Thoracic aorta (tissue), 2 donors: ENCODE measurements at regions not wholly inside any gene's neighbourhood (a gene's known extent, or its start where the extent isn't known, plus 50 kb on each side); places are given as distances from the start of the nearest gene placed in this dataset.

Experiments
- ATAC-seq: fragments of 150-250 bp; one replicate; pipeline ENCODE4 v1.8.0; 2017; ENCODE audit warnings: low read depth; ENCODE audit not compliant: insufficient number of reproducible peaks, low FRiP score
- DNase-seq: peaks from one replicate; pipeline ENCODE4 v3.0.0-alpha.2; 2020; ENCODE audit warnings: low spot score
- H3K27ac ChIP-seq, 2 donors: fragments of 200-600 bp; sonication (generic); 1 replicate in 1 of 2; 2 replicates in 1 of 2; pipeline ENCODE4 v1.5.1; 2016; ENCODE audit warnings: mild to moderate bottlenecking in 2 of 2, moderate library complexity in 2 of 2
- H3K27me3 ChIP-seq: fragments of 200-600 bp; sonication (generic); replicated peaks from 2 replicates; pipeline ENCODE4 v1.6.0; 2016; ENCODE audit warnings: mild to moderate bottlenecking; ENCODE audit not compliant: insufficient read depth
- H3K36me3 ChIP-seq: fragments of 200-600 bp; sonication (generic); one replicate; pipeline ENCODE4 v1.5.1; 2016
- H3K4me1 ChIP-seq, 2 donors: fragments of 200-600 bp; sonication (generic); 1 replicate in 1 of 2; 2 replicates in 1 of 2; pipeline versions ENCODE4 v1.5.1 to v1.6.0; 2016; ENCODE audit warnings: low read depth in 2 of 2, mild to moderate bottlenecking in 1 of 2; ENCODE audit not compliant: control insufficient read depth in 1 of 2
- H3K4me3 ChIP-seq: fragments of 200-600 bp; sonication (generic); 2 replicates; pipeline ENCODE4 v1.5.1; 2016; ENCODE audit warnings: mild to moderate bottlenecking
- H3K9me3 ChIP-seq: fragments of 200-600 bp; sonication (generic); 2 replicates; pipeline ENCODE4 v1.5.1; 2016
- CTCF ChIP-seq: fragments of 200-600 bp; sonication (generic); IDR thresholded peaks from one replicate; pipeline ENCODE4 v1.5.1; 2019; ENCODE audit warnings: antibody characterized with exemption

GRCh38 chr12:45585522-45586230 lies 143.8 kb upstream of the ARID2 start:
- no peak for TF ChIP-seq CTCF
- Histone ChIP-seq H3K4me1 (no peaks in the 10 kb centered on the region), H3K9me3 (no peaks in the 10 kb centered on the region), H3K27ac (no peak overlapping the region), H3K27me3 (no peaks in the 10 kb centered on the region), H3K4me3 (no peak overlapping the region), H3K36me3 (no peaks in the 10 kb centered on the region)
- ATAC-seq (no peak), DNase-seq (no peak)

- Histone ChIP-seq H3K9me3 (no peaks in the 10 kb centered on the region), H3K36me3 (no peaks in the 10 kb centered on the region), H3K27ac (no peak overlapping the region), H3K4me3 (no peak overlapping the region), H3K4me1 (no peaks in the 10 kb centered on the region), H3K27me3 (no peaks in the 10 kb centered on the region)
- TF ChIP-seq CTCF, result no peak
- ATAC-seq (no peak), DNase-seq (no peak)
Observed at GRCh38 chr12:45586486-45586885, 143.0 kb upstream of the ARID2 start.

- ATAC-seq, result no peak
- H3K36me3 ChIP-seq, result no peaks in the 10 kb centered on the region
- H3K4me3 ChIP-seq, result no peak overlapping the region
- no peak for TF ChIP-seq CTCF
- H3K9me3 ChIP-seq, result no peaks in the 10 kb centered on the region
- no peaks in the 10 kb centered on the region for H3K27me3 ChIP-seq
- H3K4me1 ChIP-seq, result no peaks in the 10 kb centered on the region
- no peak for DNase-seq
- H3K27ac ChIP-seq, result no peak overlapping the region
Observed at GRCh38 chr12:45587012-45587411, 142.5 kb upstream of the ARID2 start.

- Histone ChIP-seq H3K27ac (no peak overlapping the region), H3K4me1 (no peaks in the 10 kb centered on the region), H3K4me3 (no peak overlapping the region), H3K9me3 (no peaks in the 10 kb centered on the region), H3K27me3 (no peaks in the 10 kb centered on the region), H3K36me3 (no peaks in the 10 kb centered on the region)
- TF ChIP-seq CTCF, result no peak
- DNase-seq (no peak), ATAC-seq (no peak)
Observed at GRCh38 chr12:45587877-45588533, 141.5 kb upstream of the ARID2 start.

- Histone ChIP-seq H3K4me1 (no peaks in the 10 kb centered on the region), H3K9me3 (no peaks in the 10 kb centered on the region), H3K27ac (no peak overlapping the region), H3K36me3 (no peaks in the 10 kb centered on the region), H3K27me3 (no peaks in the 10 kb centered on the region), H3K4me3 (no peak overlapping the region)
- ATAC-seq (no peak), DNase-seq (no peak)
- TF ChIP-seq CTCF, result no peak
Observed at GRCh38 chr12:45590646-45591045, 138.9 kb upstream of the ARID2 start.
